ENCODE measurements at regions not wholly inside any gene's neighbourhood (a gene's known extent, or its start where the extent isn't known, plus 50 kb on each side); places are given as distances from the start of the nearest gene placed in this dataset.

- in situ Hi-C loops (cut with HindIII; ENCODE audit: extremely low pct_ligation_motif_present, low pct_unique_long_range_greater_than_20kb) = no loop called here
- no peaks in the 10 kb centered on the region for H3K79me2 ChIP-seq (ENCODE audit: insufficient read depth, low read length)
- H3K36me3 ChIP-seq (replicated peaks in 1 of 2; ENCODE audit: control insufficient read depth in 1 of 2, insufficient read depth in 2 of 2, low read length in 2 of 2) = no peaks in the 10 kb centered on the region
- H2AFZ ChIP-seq (ENCODE audit: low read length) = no peak overlapping the region
- H3K27me3 ChIP-seq (ENCODE audit: control insufficient read depth in 1 of 2, insufficient read depth in 2 of 2, low read length in 2 of 2) = no peaks in the 10 kb centered on the region; a peak in 2 of 5 replicates
- ATAC-seq = no peak
- no peaks in the 10 kb centered on the region for H4K20me1 ChIP-seq (ENCODE audit: insufficient read depth, low read length)
- ChIA-PET POLR2A (no interaction called here), CTCF (ENCODE audit: low intra/inter-chr PET ratio, low total read pairs) (no interaction called here)
- H3K4me2 ChIP-seq (ENCODE audit: low read depth, low read length) = no peak overlapping the region
- no TSS peak for BruUV-seq (replicated peaks)
- no peaks in the 10 kb centered on the region for H3K4me1 ChIP-seq (ENCODE audit: insufficient read depth, low read length)
- H3K9ac ChIP-seq (ENCODE audit: insufficient read depth, low read depth, low read length) = no peak overlapping the region
- H3K4me3 ChIP-seq (replicated peaks in 1 of 3; ENCODE audit: insufficient read depth in 1 of 3, low read depth in 2 of 3, low read length in 3 of 3) = no peak overlapping the region
- DNase-seq (ENCODE audit: low spot score) = no peak
- WGBS (ENCODE audit: low lambda C conversion rate) = 2% methylated on average over 5 of the region's 5 CpGs
- no peak for TF ChIP-seq PHF21A (CRISPR knock-in tag; IDR thresholded peaks at IDR 0.05)
- no peak for TF ChIP-seq GTF2F1 (IDR thresholded peaks at IDR 0.05; ENCODE audit: low read length)
- no peak for TF ChIP-seq FOXJ3 (CRISPR knock-in tag; IDR thresholded peaks at IDR 0.05; ENCODE audit: borderline replicate concordance)
- no peak for TF ChIP-seq ZNF205 (CRISPR knock-in tag; IDR thresholded peaks at IDR 0.05)
- no peak for FAIRE-seq
- intact Hi-C loops (cut with micrococcal nuclease; ENCODE audit: unreplicated experiment) = no loop called here
- no peak overlapping the region for H3K27ac ChIP-seq (ENCODE audit: extremely low read length, insufficient read depth, low read length)
- H3K9me3 ChIP-seq (ENCODE audit: low read length) = no peaks in the 10 kb centered on the region
Observed at GRCh38 chr16:77618951-77619350, 103.4 kb upstream of the NUDT7 start.

- 59% methylated on average over 9 of the region's 9 CpGs for WGBS (ENCODE audit: low lambda C conversion rate)
- Histone ChIP-seq H3K4me1 (ENCODE audit: insufficient read depth, low read length) (no peaks in the 10 kb centered on the region), H3K4me3 (replicated peaks in 1 of 3; ENCODE audit: insufficient read depth in 1 of 3, low read depth in 2 of 3, low read length in 3 of 3) (no peak overlapping the region), H3K9me3 (ENCODE audit: low read length) (no peaks in the 10 kb centered on the region), H3K36me3 (replicated peaks in 1 of 2; ENCODE audit: control insufficient read depth in 1 of 2, insufficient read depth in 2 of 2, low read length in 2 of 2) (no peaks in the 10 kb centered on the region), H3K27ac (ENCODE audit: extremely low read length, insufficient read depth, low read length) (no peak overlapping the region), H3K4me2 (ENCODE audit: low read depth, low read length) (no peak overlapping the region), H2AFZ (ENCODE audit: low read length) (no peak overlapping the region), H4K20me1 (ENCODE audit: insufficient read depth, low read length) (no peaks in the 10 kb centered on the region), H3K9ac (ENCODE audit: insufficient read depth, low read depth, low read length) (no peak overlapping the region), H3K79me2 (ENCODE audit: insufficient read depth, low read length) (no peaks in the 10 kb centered on the region), H3K27me3 (ENCODE audit: control insufficient read depth in 1 of 2, insufficient read depth in 2 of 2, low read length in 2 of 2) (peaks cover 0 to 4% of the 10 kb centered on the region in 2 experiments; a peak in 2 of 5 replicates)
- CTCF ChIA-PET (ENCODE audit: low intra/inter-chr PET ratio, low total read pairs) = no interaction called here
- in situ Hi-C loops (cut with HindIII; ENCODE audit: extremely low pct_ligation_motif_present, low pct_unique_long_range_greater_than_20kb) (no loop called here), intact Hi-C loops (cut with micrococcal nuclease; ENCODE audit: unreplicated experiment) (no loop called here)
- FAIRE-seq = no peak
- ATAC-seq = no peak
- DNase-seq (ENCODE audit: low spot score) = no peak
- BruUV-seq (replicated peaks) = no TSS peak
- POLR2A ChIA-PET = no interaction called here
- TF ChIP-seq MNT (IDR thresholded peaks at IDR 0.05) (no peak), CREB3 (CRISPR knock-in tag; IDR thresholded peaks at IDR 0.05) (no peak), ZNF761 (CRISPR knock-in tag; conservative IDR thresholded peaks at IDR 0.05) (no peak), ELF3 (CRISPR knock-in tag; IDR thresholded peaks at IDR 0.05) (no peak), ZNF496 (CRISPR knock-in tag; IDR thresholded peaks at IDR 0.05; ENCODE audit: insufficient replicate concordance) (no peak), REST (IDR thresholded peaks at IDR 0.05; ENCODE audit: borderline replicate concordance in 1 of 2, low read depth in 1 of 2, low read length in 2 of 2) (no peak), ZMYM2 (CRISPR knock-in tag; IDR thresholded peaks at IDR 0.05) (no peak), GTF3A (CRISPR knock-in tag; conservative IDR thresholded peaks at IDR 0.05) (no peak), ZFP36 (IDR thresholded peaks at IDR 0.05; ENCODE audit: borderline replicate concordance, low read depth, low read length, partially characterized antibody) (no peak)
Observed at GRCh38 chr16:77624085-77624484, 98.2 kb upstream of the NUDT7 start.

All from HepG2 (cell line).